22Rv1 (cell line): ENCODE measurements at regions not wholly inside any gene's neighbourhood (a gene's known extent, or its start where the extent isn't known, plus 50 kb on each side); places are given as distances from the start of the nearest gene placed in this dataset.

ENCODE experiments used
- H3K27ac ChIP-seq: fragments of 450-650 bp; 2 replicates; pipeline ENCODE4 v1.5.1; 2017
- CTCF ChIP-seq: fragments of 450-650 bp; IDR thresholded peaks from 2 replicates; pipeline ENCODE4 v1.5.1; 2017; ENCODE audit warnings: mild to moderate bottlenecking
- ZFX ChIP-seq: fragments of 450-650 bp; IDR thresholded peaks from 2 replicates; pipeline ENCODE4 v1.6.1; 2017; ENCODE audit warnings: antibody characterized with exemption, borderline replicate concordance

- H3K27ac ChIP-seq, result no peak overlapping the region
Observed at GRCh38 chr4:10316851-10317250, 140.4 kb downstream of the ZNF518B start.

GRCh38 chr4:10315638-10316037, 141.6 kb downstream of the ZNF518B start:
- TF ChIP-seq CTCF (no peak), ZFX (no peak)
- no peak overlapping the region for H3K27ac ChIP-seq

More at GRCh38 chr4:10316851-10317250, 140.4 kb downstream of the ZNF518B start:
- TF ChIP-seq CTCF, result no peak
- no peak for TF ChIP-seq ZFX

DNA sequence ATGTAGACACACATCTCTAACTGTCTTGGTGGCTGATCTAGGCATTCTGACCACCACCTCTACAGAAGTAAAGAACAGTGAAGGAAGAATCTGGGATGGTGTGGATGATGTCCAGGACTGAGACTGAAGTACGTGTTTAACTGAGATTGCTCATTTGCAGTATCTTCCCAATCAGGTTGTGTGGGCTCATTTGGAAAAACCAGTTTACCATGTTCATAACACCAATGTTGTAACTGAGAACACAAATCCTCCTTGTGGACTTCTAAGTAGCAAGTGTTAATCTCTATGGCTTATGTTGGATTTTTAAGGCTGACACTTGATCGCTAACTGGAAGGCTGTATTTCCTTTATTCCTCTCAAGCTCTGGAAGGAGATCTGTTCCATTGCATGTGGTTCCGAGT, 144.7 kb downstream of the ZNF518B start:
- TF ChIP-seq ZFX, result no peak
- TF ChIP-seq CTCF, result no peak
- H3K27ac ChIP-seq, result no peak overlapping the region

DNA sequence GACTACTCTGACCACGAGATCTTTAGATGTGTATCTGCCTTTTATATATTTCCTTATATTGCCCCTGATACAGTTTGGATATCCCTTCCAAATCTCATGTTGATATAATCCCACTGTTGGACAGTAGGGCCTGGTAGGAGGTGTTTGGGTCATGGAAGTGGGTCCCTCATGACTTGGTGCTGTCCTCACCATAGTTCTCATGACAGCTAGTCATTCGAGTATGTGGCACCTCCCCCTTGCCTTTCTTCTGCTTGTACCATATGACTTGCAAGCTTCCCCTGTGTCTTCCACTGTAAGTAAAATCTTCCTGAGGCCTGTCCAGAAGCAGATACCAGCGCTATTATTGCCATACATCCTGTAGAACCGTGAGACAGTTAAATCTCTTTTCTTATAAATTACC, 145.3 kb downstream of the ZNF518B start:
- no peak overlapping the region for H3K27ac ChIP-seq
- TF ChIP-seq CTCF (no peak), ZFX (no peak)

- TF ChIP-seq CTCF (no peak), ZFX (no peak)
- H3K27ac ChIP-seq, result no peak overlapping the region
Observed at GRCh38 chr4:10305816-10306215, 151.4 kb downstream of the ZNF518B start.

DNA sequence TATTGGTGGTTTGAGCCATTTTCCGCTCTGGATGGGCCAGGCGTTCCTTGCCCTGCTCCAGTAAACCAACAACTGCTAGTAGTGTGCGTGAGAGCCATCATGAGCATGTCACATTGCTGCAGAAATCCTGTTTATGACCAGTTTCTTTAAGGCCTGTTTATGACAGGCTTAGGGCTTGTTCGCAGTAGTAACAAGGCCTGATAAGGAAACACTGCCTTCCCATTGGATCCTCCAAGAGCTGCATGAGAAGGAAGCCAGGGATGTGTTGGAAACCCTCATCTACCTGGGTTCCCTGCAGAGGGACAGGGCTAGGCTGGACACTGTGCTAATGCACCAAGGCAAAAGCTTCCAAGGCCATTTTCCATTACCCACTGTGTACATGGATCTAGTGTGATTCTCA, 153.9 kb downstream of the ZNF518B start:
- H3K27ac ChIP-seq, result no peak overlapping the region
- no peak for TF ChIP-seq ZFX

- H3K27ac ChIP-seq, result no peak overlapping the region
- TF ChIP-seq ZFX, result no peak
- no peak for TF ChIP-seq CTCF
Observed at GRCh38 chr4:10302096-10302495, 155.1 kb downstream of the ZNF518B start.

GRCh38 chr4:10299601-10300000, 157.6 kb downstream of the ZNF518B start:
- no peak for TF ChIP-seq ZFX
- TF ChIP-seq CTCF, result no peak
- H3K27ac ChIP-seq, result no peak overlapping the region
